Astrocyte (in vitro differentiated cells and primary cell): ENCODE measurements at regions not wholly inside any gene's neighbourhood (a gene's known extent, or its start where the extent isn't known, plus 50 kb on each side); places are given as distances from the start of the nearest gene placed in this dataset.

Source experiments
- DNase-seq: peaks from one replicate; pipeline ENCODE4 v3.0.0-alpha.2; 2010; ENCODE audit warnings: low read depth
- FAIRE-seq: peaks from 2 replicates; lab custom pipeline; 2011; peaks lifted over from hg19 to GRCh38; lab: Jason Lieb, UNC
- H2AFZ ChIP-seq: 2 replicates; pipeline ENCODE4 v1.6.0; 2012; ENCODE audit warnings: low read depth, low read length, inconsistent platforms
- H3K27ac ChIP-seq: 2 replicates; pipeline ENCODE4 v1.5.1; 2011; ENCODE audit warnings: low read depth, low read length, inconsistent platforms
- H3K27me3 ChIP-seq: 2 replicates; pipeline ENCODE4 v1.6.0; 2011; ENCODE audit warnings: low read length, inconsistent platforms; ENCODE audit not compliant: insufficient read depth
- H3K36me3 ChIP-seq: 2 replicates; pipeline ENCODE4 v1.5.1; 2011; ENCODE audit warnings: low read length, inconsistent platforms; ENCODE audit not compliant: insufficient read depth
- H3K4me1 ChIP-seq: 2 replicates; pipeline ENCODE4 v1.5.1; 2011; ENCODE audit warnings: low read length, inconsistent platforms; ENCODE audit not compliant: insufficient read depth
- H3K4me2 ChIP-seq: 2 replicates; pipeline ENCODE4 v1.6.0; 2012; ENCODE audit warnings: low read length, inconsistent platforms
- H3K4me3 ChIP-seq: 2 replicates; pipeline ENCODE4 v1.5.1; 2011; ENCODE audit warnings: low read depth, mild to moderate bottlenecking, low read length, inconsistent platforms; ENCODE audit not compliant: insufficient read depth
- H3K79me2 ChIP-seq: 2 replicates; pipeline ENCODE4 v1.6.0; 2012; ENCODE audit warnings: mild to moderate bottlenecking, low read length, inconsistent platforms; ENCODE audit not compliant: insufficient read depth
- H3K9ac ChIP-seq: 2 replicates; pipeline ENCODE4 v1.6.0; 2012; ENCODE audit warnings: mild to moderate bottlenecking, low read length, inconsistent platforms
- H3K9me3 ChIP-seq: 2 replicates; pipeline ENCODE4 v1.5.1; 2012; ENCODE audit warnings: low read depth, mild to moderate bottlenecking, low read length, inconsistent platforms; ENCODE audit not compliant: insufficient read depth
- H4K20me1 ChIP-seq: 2 replicates; pipeline ENCODE4 v1.6.0; 2012; ENCODE audit warnings: low read length, inconsistent platforms; ENCODE audit not compliant: insufficient read depth
- H3K27ac Mint-ChIP-seq: one replicate; pipeline ENCODE4 v1.8.0; 2021; ENCODE audit warnings: mild to moderate bottlenecking, mixed read lengths; ENCODE audit not compliant: unreplicated experiment
- H3K27me3 Mint-ChIP-seq: one replicate; pipeline ENCODE4 v1.8.0; 2021; ENCODE audit warnings: low read depth, mixed read lengths; ENCODE audit not compliant: unreplicated experiment
- H3K36me3 Mint-ChIP-seq: one replicate; pipeline ENCODE4 v1.8.0; 2021; ENCODE audit warnings: low read depth, mixed read lengths; ENCODE audit not compliant: unreplicated experiment
- H3K4me1 Mint-ChIP-seq: one replicate; pipeline ENCODE4 v1.8.0; 2021; ENCODE audit warnings: low read depth, mixed read lengths; ENCODE audit not compliant: unreplicated experiment
- H3K4me3 Mint-ChIP-seq: one replicate; pipeline ENCODE4 v1.8.0; 2021; ENCODE audit warnings: mild to moderate bottlenecking, moderate library complexity, mixed read lengths; ENCODE audit not compliant: unreplicated experiment
- H3K9me3 Mint-ChIP-seq: one replicate; pipeline ENCODE4 v1.8.0; 2021; ENCODE audit warnings: mild to moderate bottlenecking, mixed read lengths; ENCODE audit not compliant: unreplicated experiment
- EZH2 ChIP-seq: IDR thresholded peaks from 2 replicates; pipeline ENCODE4 v1.6.1; 2012; ENCODE audit warnings: mild to moderate bottlenecking, low read length, inconsistent platforms; ENCODE audit not compliant: insufficient read depth
- TF ChIP-seq, protein P1 (sequence below): IDR thresholded peaks from 2 replicates; pipeline ENCODE4 v1.5.1; 2011; ENCODE audit warnings: low read depth, mild to moderate bottlenecking, inconsistent platforms, low read length, moderate library complexity; ENCODE audit not compliant: insufficient read depth

DNA sequence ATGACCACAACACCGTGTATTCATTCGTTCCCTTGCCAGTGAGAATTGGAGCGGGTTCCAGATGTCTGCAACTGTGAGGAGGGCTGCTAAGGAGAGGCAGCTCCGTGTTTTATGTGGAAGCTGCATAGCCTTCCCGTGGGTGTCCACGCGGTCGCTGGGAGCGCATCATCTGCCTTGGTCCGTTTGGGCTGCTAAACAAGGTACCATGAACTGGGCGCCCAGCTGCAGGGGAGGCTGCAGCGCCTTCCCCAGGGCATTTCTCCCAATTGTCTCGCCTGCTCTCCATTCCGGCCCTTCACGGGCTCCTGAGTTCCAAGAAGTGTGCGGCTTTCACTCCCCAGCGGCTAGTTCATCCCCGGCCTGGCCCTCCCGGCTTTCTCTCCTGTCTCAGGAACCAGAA, 1446.4 kb downstream of the TBC1D22A start:
- no peaks in the 10 kb centered on the region for H3K36me3 Mint-ChIP-seq
- no peak overlapping the region for H3K27ac ChIP-seq
- no peaks in the 10 kb centered on the region for H4K20me1 ChIP-seq
- FAIRE-seq (no peak), DNase-seq (no peak)
- no peak overlapping the region for H3K9ac ChIP-seq
- H3K4me3 ChIP-seq = no peak overlapping the region
- no peaks in the 10 kb centered on the region for H3K9me3 Mint-ChIP-seq
- H3K27me3 ChIP-seq = no peaks in the 10 kb centered on the region
- no peaks in the 10 kb centered on the region for H3K79me2 ChIP-seq
- H3K27me3 Mint-ChIP-seq = peaks cover 43% of the 10 kb centered on the region
- no peak overlapping the region for H3K4me2 ChIP-seq
- H3K36me3 ChIP-seq = no peaks in the 10 kb centered on the region
- no peak overlapping the region for H2AFZ ChIP-seq
- no peaks in the 10 kb centered on the region for H3K4me1 Mint-ChIP-seq
- no peak for TF ChIP-seq EZH2
- TF ChIP-seq, protein P1, sequence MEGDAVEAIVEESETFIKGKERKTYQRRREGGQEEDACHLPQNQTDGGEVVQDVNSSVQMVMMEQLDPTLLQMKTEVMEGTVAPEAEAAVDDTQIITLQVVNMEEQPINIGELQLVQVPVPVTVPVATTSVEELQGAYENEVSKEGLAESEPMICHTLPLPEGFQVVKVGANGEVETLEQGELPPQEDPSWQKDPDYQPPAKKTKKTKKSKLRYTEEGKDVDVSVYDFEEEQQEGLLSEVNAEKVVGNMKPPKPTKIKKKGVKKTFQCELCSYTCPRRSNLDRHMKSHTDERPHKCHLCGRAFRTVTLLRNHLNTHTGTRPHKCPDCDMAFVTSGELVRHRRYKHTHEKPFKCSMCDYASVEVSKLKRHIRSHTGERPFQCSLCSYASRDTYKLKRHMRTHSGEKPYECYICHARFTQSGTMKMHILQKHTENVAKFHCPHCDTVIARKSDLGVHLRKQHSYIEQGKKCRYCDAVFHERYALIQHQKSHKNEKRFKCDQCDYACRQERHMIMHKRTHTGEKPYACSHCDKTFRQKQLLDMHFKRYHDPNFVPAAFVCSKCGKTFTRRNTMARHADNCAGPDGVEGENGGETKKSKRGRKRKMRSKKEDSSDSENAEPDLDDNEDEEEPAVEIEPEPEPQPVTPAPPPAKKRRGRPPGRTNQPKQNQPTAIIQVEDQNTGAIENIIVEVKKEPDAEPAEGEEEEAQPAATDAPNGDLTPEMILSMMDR = no peak
- no peak overlapping the region for H3K4me3 Mint-ChIP-seq
- H3K4me1 ChIP-seq = no peaks in the 10 kb centered on the region
- H3K9me3 ChIP-seq = peaks cover 9% of the 10 kb centered on the region
- no peak overlapping the region for H3K27ac Mint-ChIP-seq

DNA sequence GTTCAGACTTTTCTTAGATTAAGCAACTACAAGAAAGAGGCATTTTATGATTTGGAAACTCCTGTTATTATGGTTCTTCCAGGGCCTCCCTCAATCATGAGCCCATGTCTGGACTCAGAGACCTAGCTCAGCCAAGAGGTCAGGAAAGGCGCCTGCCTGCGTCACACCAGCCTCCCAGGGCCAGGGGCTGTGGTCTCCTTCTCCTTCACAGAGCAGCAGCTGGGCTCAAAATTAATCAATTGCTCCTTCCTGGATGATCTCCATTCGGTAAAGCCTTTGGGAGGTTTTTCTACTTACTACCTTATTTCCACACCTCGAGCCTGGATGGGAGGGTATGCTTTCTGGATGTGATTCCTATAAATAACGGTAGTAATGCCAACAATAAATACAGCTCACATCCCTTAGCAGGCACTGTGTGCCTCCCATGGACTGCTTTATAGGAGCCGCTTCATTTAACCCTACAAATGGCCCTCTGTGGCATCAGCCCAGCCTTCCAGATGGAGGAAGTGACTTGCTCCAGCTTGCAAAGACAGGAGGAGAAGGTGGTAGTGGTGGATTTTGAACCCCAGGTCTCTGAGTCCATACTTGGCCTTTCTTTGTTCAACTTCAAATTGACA, 1445.6 kb downstream of the TBC1D22A start:
- H3K9me3 ChIP-seq = peaks cover 8% of the 10 kb centered on the region
- Mint-ChIP-seq H3K36me3 (no peaks in the 10 kb centered on the region), H3K4me3 (no peak overlapping the region), H3K27me3 (peaks cover 45% of the 10 kb centered on the region), H3K9me3 (no peaks in the 10 kb centered on the region), H3K27ac (no peak overlapping the region), H3K4me1 (no peaks in the 10 kb centered on the region)
- H3K27me3 ChIP-seq = no peaks in the 10 kb centered on the region
- H4K20me1 ChIP-seq = no peaks in the 10 kb centered on the region
- TF ChIP-seq, protein P1 = no peak
- TF ChIP-seq EZH2 = no peak
- FAIRE-seq (no peak), DNase-seq (no peak)
- no peak overlapping the region for H3K27ac ChIP-seq
- H3K4me2 ChIP-seq = no peak overlapping the region
- H2AFZ ChIP-seq = no peak overlapping the region
- H3K4me1 ChIP-seq = no peaks in the 10 kb centered on the region
- no peak overlapping the region for H3K9ac ChIP-seq
- no peak overlapping the region for H3K4me3 ChIP-seq
- H3K79me2 ChIP-seq = no peaks in the 10 kb centered on the region
- H3K36me3 ChIP-seq = no peaks in the 10 kb centered on the region

DNA sequence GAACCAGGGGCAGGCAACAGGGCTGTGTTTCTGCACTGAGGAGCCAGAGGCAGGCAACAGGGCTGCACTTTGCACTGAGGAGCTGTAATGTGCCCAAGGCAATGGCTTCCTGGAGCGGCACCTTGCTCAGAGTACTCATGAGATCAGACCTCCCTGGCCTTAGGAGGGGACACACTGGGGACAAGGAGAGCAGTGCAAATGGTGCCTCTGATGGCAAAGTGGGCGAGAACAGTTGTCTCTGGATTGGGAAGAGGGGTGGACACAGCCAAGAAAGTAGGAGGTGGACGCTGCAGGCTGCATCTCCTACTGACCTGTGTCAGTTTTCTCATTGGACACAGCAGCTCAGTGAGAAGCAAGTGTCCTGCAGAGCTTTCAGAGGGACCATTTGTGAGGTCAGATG, 1443.3 kb downstream of the TBC1D22A start:
- no peak for DNase-seq

More for the DNA sequence above, 1443.3 kb downstream of the TBC1D22A start:
- H3K4me1 ChIP-seq = no peaks in the 10 kb centered on the region
- no peaks in the 10 kb centered on the region for H4K20me1 ChIP-seq
- H3K9me3 ChIP-seq = peaks cover 3% of the 10 kb centered on the region
- FAIRE-seq = no peak
- Mint-ChIP-seq H3K36me3 (no peaks in the 10 kb centered on the region), H3K27ac (no peak overlapping the region), H3K9me3 (no peaks in the 10 kb centered on the region), H3K4me1 (no peaks in the 10 kb centered on the region), H3K4me3 (no peak overlapping the region), H3K27me3 (peaks cover 33% of the 10 kb centered on the region)
- no peak overlapping the region for H2AFZ ChIP-seq
- H3K36me3 ChIP-seq = no peaks in the 10 kb centered on the region
- H3K9ac ChIP-seq = no peak overlapping the region
- H3K79me2 ChIP-seq = no peaks in the 10 kb centered on the region
- H3K4me3 ChIP-seq = no peak overlapping the region
- no peak overlapping the region for H3K27ac ChIP-seq
- no peaks in the 10 kb centered on the region for H3K27me3 ChIP-seq
- TF ChIP-seq, protein P1 = no peak
- TF ChIP-seq EZH2 = no peak
- no peak overlapping the region for H3K4me2 ChIP-seq
